ENCODE measurements at regions not wholly inside any gene's neighbourhood (a gene's known extent, or its start where the extent isn't known, plus 50 kb on each side); places are given as distances from the start of the nearest gene placed in this dataset.
"Not testable (repeated sequence)": the region's sequence is repeated elsewhere in the genome, so short reads cannot be mapped to it uniquely, and the experiment has no call there.

DNA sequence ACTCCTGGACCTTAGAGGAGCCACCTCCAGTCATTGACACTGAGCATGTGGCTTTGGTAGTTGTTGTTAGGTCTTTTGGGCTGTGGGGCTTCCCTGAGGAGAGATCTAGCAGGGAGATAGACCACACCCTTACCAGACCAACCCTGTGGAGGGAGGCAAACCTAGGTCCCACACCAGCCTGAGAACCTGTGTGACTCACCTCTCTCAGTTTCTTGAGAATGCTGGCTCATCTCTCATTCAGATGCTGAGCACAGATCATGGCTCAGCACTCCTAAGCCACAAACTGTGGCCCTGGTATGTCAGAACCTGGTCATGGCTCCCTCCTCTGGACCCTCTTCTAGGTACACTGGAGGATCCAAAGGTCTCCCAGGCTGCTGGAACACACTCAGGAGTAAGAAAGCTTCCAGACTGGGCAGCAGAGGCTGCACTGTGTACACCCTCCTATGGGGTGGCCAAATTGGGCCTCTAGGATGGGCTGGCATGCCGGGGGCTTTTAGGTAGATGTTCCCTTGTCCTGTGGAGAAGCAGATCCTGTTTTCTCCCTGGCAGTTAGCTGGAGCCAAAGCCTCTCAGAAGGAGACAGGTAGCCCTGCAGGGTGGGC is 1294.5 kb downstream of the KHDRBS2 start:
- Histone ChIP-seq H3K27me3 (no peaks in the 10 kb centered on the region), H3K4me3 (no peak overlapping the region), H3K4me1 (no peaks in the 10 kb centered on the region), H3K36me3 (no peaks in the 10 kb centered on the region), H3K27ac (no peak overlapping the region), H3K9me3 (replicated peaks) (no peaks in the 10 kb centered on the region)
- no peak for DNase-seq

DNA sequence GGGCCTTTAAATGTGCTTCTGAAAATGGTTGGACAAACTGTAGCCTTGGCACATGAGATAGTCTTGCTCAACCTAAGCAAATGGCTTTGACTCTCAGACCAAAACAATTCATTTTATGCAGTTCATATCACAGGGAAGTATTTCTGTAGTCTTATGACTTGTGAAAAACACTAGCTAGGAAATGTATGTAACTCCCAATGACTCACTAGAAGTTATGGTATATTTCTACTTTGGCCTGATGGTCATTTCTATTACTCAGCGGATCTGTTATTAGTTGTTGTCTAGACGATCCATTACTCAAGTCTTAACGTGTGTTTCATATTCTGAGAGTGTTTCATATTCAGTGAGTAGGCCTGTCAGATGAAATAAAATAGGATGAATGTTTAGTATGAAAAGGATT is 1333.5 kb downstream of the KHDRBS2 start:
- no peaks in the 10 kb centered on the region for H3K9me3 ChIP-seq (replicated peaks)
- no peaks in the 10 kb centered on the region for H3K4me1 ChIP-seq
- H3K27ac ChIP-seq: no peak overlapping the region
- H3K27me3 ChIP-seq: no peaks in the 10 kb centered on the region
- DNase-seq: no peak
- no peaks in the 10 kb centered on the region for H3K36me3 ChIP-seq
- no peak overlapping the region for H3K4me3 ChIP-seq

DNA sequence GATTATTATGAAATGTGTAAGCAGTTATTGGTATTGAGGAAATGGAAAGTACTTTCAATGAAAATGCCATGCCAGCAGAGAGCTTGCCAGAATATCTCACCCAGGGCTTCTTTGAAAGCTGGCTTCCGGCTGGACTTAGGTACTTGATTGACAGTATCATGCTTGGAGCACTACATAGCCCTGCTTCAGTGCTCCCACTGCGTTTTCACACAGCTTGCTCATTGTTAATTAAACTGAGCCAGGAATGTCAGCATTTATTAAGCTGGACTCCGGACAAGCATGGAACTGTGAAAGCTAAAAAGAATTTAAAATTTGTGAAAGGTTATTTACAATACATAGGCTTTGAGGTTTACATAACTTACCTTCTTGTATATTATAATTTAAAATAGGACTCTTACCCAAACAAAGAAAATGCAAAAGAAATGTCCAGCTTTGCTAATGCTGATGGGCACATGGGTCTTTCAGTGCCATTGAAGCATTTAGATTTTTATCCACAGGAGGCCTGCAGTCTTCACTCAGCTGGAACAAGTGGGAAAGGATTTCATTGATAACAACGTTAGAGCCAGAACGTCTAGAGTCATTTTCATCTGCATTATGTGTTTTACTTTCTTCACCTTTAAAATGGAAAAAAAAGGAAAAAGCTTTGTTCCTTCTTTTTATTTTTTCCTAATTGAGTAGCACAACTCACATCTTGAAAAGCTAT is 1335.7 kb downstream of the KHDRBS2 start:
- DNase-seq; H3K4me1 ChIP-seq; H3K27ac ChIP-seq; H3K27me3 ChIP-seq; H3K4me3 ChIP-seq; H3K9me3 ChIP-seq (replicated peaks); H3K36me3 ChIP-seq: not testable (repeated sequence)

DNA sequence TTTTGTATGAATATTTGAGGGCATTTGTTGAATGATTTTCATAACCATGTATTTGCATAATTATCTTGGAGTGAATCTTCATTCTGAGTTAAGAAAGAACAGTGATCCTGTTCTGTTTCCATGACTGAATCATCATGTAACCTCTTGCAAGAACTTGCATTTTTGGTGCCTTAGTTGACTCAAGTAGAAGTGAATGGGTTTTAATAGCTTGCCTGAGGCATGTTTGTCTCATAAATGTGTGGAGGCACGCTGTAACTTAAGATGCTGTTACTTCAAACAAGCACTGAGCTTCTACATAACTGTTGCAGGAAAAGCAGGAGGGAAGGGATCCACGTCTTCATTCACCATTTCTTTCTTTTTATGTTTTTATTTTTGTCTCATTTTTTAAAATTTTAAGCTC is 1338.6 kb downstream of the KHDRBS2 start:
- H3K27me3 ChIP-seq; H3K36me3 ChIP-seq; H3K27ac ChIP-seq; H3K9me3 ChIP-seq (replicated peaks); DNase-seq; H3K4me3 ChIP-seq; H3K4me1 ChIP-seq: not testable (repeated sequence)

DNA sequence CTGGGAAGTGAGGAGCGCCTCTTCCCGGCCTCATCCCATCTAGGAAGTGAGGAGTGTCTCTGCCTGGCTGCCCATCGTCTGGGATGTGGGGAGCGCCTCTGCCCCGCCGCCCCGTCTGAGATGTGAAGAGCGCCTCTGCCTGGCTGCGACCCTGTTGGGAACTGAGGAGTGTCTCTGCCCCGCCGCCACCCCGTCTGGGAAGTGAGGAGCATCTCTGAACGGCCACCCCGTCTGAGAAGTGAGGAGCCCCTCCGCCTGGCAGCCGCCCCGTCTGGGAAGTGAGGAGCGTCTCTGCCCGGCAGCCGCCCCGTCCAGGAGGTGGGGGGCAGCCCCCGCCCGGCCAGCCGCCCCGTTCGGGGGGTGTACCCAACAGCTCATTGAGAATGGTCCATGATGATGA is 1341.2 kb downstream of the KHDRBS2 start:
- not testable (repeated sequence) for DNase-seq; H3K36me3 ChIP-seq; H3K4me1 ChIP-seq; H3K4me3 ChIP-seq; H3K9me3 ChIP-seq (replicated peaks); H3K27ac ChIP-seq; H3K27me3 ChIP-seq

DNA sequence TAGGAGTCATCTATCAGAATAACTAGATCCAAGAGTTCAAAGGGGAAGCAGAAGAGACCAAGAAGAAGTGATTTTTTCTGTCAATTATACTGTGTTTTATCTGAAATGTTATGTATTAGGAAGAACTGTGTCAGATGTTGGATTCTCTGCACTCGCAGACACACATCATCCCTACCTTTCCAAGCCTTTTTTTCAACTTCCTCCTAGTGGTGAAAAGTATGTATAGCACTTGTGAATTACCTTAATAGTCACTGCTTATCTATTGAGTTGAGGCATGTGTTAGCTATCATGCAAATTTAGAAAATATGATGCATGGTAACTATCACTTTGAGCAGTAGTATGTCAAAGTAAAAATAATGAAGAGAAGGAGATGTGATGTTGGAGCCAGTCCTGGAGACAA is 1350.1 kb downstream of the KHDRBS2 start:
- H3K4me1 ChIP-seq; H3K9me3 ChIP-seq (replicated peaks); DNase-seq; H3K36me3 ChIP-seq; H3K4me3 ChIP-seq; H3K27me3 ChIP-seq; H3K27ac ChIP-seq: not testable (repeated sequence)

DNA sequence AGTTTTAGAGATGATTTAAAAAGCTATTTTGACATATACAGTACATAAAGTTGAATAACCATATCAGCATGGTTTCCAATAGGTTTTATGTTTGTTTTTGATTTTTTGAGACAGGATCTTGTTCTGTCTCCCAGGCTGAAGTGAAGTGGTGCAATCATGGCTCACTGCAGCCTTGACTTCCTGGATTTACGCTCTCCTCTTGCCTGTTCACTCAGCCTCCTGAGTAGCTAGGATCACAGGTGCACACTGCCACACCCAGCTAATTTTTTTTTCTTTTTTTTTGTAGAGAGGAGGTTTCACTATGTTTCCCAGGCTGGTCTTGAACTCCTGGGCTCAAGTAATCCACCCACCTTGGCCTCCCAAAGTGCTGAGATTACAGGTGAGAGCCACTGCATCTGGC is 1366.4 kb downstream of the KHDRBS2 start:
- H3K27ac ChIP-seq; H3K36me3 ChIP-seq; H3K9me3 ChIP-seq (replicated peaks); H3K4me1 ChIP-seq; DNase-seq; H3K4me3 ChIP-seq; H3K27me3 ChIP-seq: not testable (repeated sequence)

DNA sequence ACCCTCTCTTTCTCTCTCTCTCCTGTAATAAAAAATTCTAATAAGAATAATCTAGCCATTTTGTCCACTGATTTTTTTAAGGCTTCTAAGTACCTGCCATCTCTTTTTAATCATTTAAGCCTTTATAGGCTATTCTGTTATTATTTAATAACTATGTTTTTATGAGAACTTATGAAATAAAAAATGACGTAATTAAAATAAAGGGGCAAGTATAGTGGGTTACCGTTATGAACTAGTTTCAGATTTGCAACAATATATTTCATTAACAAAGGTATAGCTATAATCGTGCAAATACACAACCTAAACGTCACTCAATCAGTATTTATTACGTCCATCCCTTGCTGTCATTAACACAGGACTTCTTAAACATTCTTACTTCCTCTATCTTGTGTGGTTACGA is 1382.2 kb downstream of the KHDRBS2 start:
- H3K27ac ChIP-seq; DNase-seq; H3K27me3 ChIP-seq; H3K9me3 ChIP-seq (replicated peaks); H3K4me3 ChIP-seq; H3K36me3 ChIP-seq; H3K4me1 ChIP-seq: not testable (repeated sequence)

DNA sequence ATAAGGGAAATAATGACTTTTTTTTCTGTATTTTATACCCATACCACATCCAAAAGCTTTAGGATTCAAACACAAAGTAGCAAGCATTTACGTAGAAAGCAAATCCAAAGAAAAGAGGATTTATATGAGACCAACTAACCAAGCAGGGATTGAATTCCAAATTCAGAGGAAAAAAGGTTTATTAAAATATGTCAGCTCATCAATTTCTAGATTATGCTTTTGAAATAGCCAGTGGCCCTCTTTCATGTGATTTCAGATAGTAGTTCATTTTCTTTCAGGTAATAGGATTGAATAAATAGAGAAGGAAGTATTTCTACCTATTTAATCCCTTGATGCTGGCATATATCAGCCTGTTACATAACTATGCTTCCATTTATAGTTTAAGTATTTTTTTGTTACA is 1392.7 kb downstream of the KHDRBS2 start:
- not testable (repeated sequence) for H3K9me3 ChIP-seq (replicated peaks); DNase-seq; H3K27ac ChIP-seq; H3K4me3 ChIP-seq; H3K36me3 ChIP-seq; H3K4me1 ChIP-seq; H3K27me3 ChIP-seq

DNA sequence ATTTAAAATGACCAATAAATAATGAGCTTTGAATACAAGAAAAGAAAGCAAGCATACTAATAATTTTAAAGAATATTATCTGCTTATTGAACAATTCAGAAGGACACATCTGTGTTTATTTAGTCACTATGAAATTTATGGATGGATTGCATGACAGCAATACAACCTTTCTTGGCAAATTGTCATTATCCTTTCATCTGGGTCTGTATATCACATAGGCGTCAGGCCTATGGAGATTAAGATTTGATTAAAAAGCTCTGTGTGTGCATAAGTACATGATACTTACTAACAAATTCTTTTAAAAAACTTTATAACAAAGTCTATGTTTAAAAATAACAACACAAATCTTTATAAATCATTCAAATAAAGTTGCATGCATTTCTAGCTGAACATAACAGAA is 1394.4 kb downstream of the KHDRBS2 start:
- Histone ChIP-seq H3K4me1 (no peaks in the 10 kb centered on the region), H3K36me3 (no peaks in the 10 kb centered on the region), H3K9me3 (replicated peaks) (no peaks in the 10 kb centered on the region), H3K4me3 (no peak overlapping the region), H3K27ac (no peak overlapping the region), H3K27me3 (no peaks in the 10 kb centered on the region)
- DNase-seq: no peak

DNA sequence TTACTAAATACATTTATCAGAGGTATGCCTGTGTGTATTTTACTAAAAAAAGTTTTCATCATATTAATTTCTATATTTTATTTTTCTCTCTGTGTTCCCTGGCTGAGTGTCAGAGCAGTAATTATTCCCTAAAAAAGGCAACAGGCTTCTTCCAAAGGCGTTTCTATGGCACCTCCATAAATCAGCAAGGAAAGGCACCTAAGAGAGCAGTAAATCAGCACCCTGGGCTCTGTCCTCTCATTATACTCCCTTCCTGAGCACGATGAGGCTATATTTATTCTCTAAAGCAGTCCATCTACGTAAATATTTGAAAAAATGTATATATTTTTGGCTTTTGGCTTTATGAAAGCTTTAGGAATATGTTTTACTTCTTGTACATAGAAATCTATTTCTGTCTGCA is 1408.6 kb downstream of the KHDRBS2 start:
- H3K36me3 ChIP-seq; H3K27me3 ChIP-seq; H3K9me3 ChIP-seq (replicated peaks); DNase-seq; H3K4me1 ChIP-seq; H3K4me3 ChIP-seq; H3K27ac ChIP-seq: not testable (repeated sequence)

DNA sequence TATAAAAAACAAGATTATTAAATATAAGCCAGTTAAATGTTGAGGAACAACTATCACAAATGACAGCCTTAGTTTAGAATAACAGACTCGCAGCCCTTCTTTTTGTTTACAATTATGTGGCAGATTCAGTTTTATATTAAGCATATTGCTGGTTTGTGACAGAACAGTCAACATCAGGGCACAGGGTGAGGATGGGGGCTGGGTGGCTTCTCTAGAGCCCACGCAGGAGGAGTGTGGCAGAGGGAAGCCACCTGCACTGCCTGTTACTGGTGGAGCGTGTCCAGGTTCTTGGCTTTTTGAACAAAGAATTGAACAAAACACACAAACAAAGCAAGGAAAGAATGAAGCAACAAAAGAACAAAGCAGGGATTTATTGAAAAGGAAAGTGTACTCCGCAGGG is 1415.2 kb downstream of the KHDRBS2 start:
- not testable (repeated sequence) for H3K9me3 ChIP-seq (replicated peaks); H3K4me1 ChIP-seq; H3K27me3 ChIP-seq; H3K27ac ChIP-seq; DNase-seq; H3K36me3 ChIP-seq; H3K4me3 ChIP-seq

DNA sequence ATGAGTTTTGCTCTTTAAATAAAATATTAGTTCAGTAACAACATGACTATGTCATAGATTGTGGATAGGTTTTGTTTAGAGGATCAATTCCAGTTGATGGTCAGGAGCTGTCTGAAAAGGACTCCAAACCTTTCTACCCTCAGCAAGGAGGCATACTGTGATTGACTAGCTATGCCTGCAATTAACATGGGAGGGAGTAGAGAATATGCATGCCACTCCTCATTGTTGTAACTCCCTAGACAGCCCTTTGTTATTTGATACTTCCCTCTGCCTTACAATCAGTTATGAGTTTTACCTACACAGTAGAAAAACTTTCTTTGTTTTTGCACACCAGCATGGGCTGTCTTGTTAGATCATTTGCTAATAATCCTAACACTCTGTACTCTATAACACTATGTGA is 1418.5 kb downstream of the KHDRBS2 start:
- no peaks in the 10 kb centered on the region for H3K4me1 ChIP-seq
- no peaks in the 10 kb centered on the region for H3K27me3 ChIP-seq
- no peak for DNase-seq
- H3K4me3 ChIP-seq: no peak overlapping the region
- H3K36me3 ChIP-seq: no peaks in the 10 kb centered on the region
- no peaks in the 10 kb centered on the region for H3K9me3 ChIP-seq (replicated peaks)
- H3K27ac ChIP-seq: no peak overlapping the region

DNA sequence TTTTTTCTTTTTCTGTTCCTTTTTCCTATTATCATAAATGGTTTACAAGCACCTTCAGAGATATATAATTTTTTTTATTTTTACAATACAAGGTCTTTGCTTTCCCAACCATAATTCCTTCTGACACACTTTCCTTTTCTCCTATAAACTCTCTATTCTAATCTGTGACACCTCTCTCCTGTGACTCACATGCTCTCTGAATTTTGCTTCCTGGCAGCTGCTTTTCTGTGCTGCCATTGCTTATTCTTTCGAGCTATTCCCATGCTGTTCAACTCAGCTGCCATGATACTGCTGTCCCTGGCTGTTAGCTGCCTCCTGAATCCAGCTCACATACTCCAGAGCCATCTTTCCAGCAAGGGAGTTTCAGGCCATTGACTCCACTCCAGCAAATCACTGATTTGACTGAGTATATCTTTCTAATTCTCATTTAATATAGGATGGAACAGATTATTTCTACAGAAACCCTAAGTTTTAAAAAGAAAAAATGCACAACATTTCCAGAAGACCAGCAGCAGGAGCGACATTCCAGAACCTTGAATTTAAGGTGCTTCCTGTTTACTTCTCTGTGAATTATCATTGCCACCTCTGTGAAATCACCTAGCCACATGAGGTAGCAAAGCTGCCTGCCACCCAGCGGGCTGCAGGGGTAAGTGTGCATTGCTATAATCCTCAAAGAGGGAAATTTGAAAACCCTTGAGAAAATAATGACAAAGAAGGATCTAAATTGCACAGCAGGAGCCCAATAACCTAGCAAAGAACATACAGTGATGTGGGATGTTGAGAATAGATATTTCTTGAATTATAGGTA is 1442.6 kb downstream of the KHDRBS2 start:
- H3K4me3 ChIP-seq: not testable (repeated sequence)

DNA sequence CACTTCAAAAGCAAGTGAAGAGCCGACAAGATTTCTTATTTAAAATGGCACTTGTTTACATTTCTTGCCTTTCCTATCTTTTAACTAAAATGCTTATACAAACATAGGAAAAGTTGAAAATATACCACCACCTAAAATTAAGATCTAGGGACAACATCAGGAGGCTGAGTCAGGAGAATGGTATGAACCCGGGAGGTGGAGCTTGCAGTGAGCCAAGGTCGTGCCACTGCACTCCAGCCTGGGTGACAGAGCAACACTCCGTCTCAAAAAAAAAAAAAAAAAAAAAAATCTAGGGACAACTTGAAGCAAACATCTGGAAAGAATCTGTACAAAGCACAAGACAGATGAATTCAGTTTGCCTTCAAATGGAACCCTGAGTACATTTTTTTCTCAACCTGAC is 1455.3 kb downstream of the KHDRBS2 start:
- H3K4me1 ChIP-seq; H3K36me3 ChIP-seq; DNase-seq; H3K27ac ChIP-seq; H3K27me3 ChIP-seq; H3K4me3 ChIP-seq; H3K9me3 ChIP-seq (replicated peaks): not testable (repeated sequence)

More for the DNA sequence above, 1442.6 kb downstream of the KHDRBS2 start:
- not testable (repeated sequence) for H3K27me3 ChIP-seq; H3K27ac ChIP-seq; H3K4me1 ChIP-seq; H3K9me3 ChIP-seq (replicated peaks); DNase-seq; H3K36me3 ChIP-seq

DNA sequence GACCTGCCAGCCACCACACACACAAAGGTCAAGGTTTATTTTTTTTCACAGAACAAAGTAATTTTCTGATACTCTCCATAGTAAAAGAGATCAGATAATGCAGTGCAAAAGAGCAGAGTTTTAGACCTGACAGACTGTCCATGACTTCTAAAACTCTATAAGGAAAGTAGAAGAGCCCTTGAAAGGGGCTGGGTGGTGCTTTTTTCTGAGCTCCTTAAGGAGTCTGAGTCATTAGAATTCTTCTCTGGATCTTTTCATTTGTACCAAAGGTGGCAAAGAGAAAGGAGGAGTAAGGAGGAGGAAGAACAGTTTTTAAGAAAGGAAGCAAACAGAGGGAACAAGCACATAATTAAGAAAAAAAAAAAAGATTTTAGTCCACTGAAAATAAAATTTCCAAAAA is 1463.4 kb downstream of the KHDRBS2 start:
- not testable (repeated sequence) for DNase-seq; H3K4me3 ChIP-seq; H3K27ac ChIP-seq; H3K36me3 ChIP-seq; H3K27me3 ChIP-seq; H3K9me3 ChIP-seq (replicated peaks); H3K4me1 ChIP-seq
